Superior temporal gyrus (tissue), 1 donor: ENCODE measurements at regions not wholly inside any gene's neighbourhood (a gene's known extent, or its start where the extent isn't known, plus 50 kb on each side); places are given as distances from the start of the nearest gene placed in this dataset.
A peak's percentile ranks its signal among the peaks of the same experiment; 100 is the strongest.
"Not testable (repeated sequence)": the region's sequence is repeated elsewhere in the genome, so short reads cannot be mapped to it uniquely, and the experiment has no call there.

Experiments used
- DNase-seq: peaks from one replicate; pipeline ENCODE4 v3.0.0-alpha.2; 2016; ENCODE audit errors: extremely low spot score

GRCh38 chr4:75189711-75190335, 256.9 kb downstream of the PARM1 start:
- DNase-seq = peak; percentile 49

GRCh38 chr4:75180790-75181776, 248.2 kb downstream of the PARM1 start:
- DNase-seq = no peak

GRCh38 chr4:75180217-75180616, 247.3 kb downstream of the PARM1 start:
- no peak for DNase-seq

- DNase-seq = no peak
These were observed 246.6 kb downstream of the PARM1 start for GRCh38 chr4:75179510-75179909.

GRCh38 chr4:75172551-75172950, 239.6 kb downstream of the PARM1 start:
- no peak for DNase-seq

- no peak for DNase-seq
These were observed 236.5 kb downstream of the PARM1 start for GRCh38 chr4:75169427-75169826.

GRCh38 chr4:75169020-75169419, 236.1 kb downstream of the PARM1 start:
- DNase-seq = no peak

GRCh38 chr4:75168548-75168947, 235.6 kb downstream of the PARM1 start:
- no peak for DNase-seq

GRCh38 chr4:75165100-75165499, 232.2 kb downstream of the PARM1 start:
- DNase-seq = not testable (repeated sequence)

- DNase-seq = no peak
These were observed 225.5 kb downstream of the PARM1 start for GRCh38 chr4:75158451-75158850.

GRCh38 chr4:75154994-75155393, 222.1 kb downstream of the PARM1 start:
- DNase-seq = no peak

GRCh38 chr4:75146223-75146622, 213.3 kb downstream of the PARM1 start:
- DNase-seq = peak; percentile 30

GRCh38 chr4:75144475-75144874, 211.6 kb downstream of the PARM1 start:
- DNase-seq = no peak

- DNase-seq = no peak
These were observed 209.9 kb downstream of the PARM1 start for GRCh38 chr4:75142850-75143249.

GRCh38 chr4:75142382-75142781, 209.5 kb downstream of the PARM1 start:
- no peak for DNase-seq

GRCh38 chr4:75141162-75141561, 208.2 kb downstream of the PARM1 start:
- DNase-seq = no peak

- DNase-seq = no peak
These were observed 204.4 kb downstream of the PARM1 start for GRCh38 chr4:75137302-75137701.

- no peak for DNase-seq
These were observed 202.3 kb downstream of the PARM1 start for GRCh38 chr4:75135068-75135825.

GRCh38 chr4:75126870-75127269, 194.0 kb downstream of the PARM1 start:
- DNase-seq = not testable (repeated sequence)

GRCh38 chr4:75126058-75126457, 193.1 kb downstream of the PARM1 start:
- DNase-seq = no peak

GRCh38 chr4:75122424-75123014, 189.6 kb downstream of the PARM1 start:
- no peak for DNase-seq

- DNase-seq = no peak
These were observed 185.8 kb downstream of the PARM1 start for GRCh38 chr4:75118739-75119138.
